ENCODE measurements at regions not wholly inside any gene's neighbourhood (a gene's known extent, or its start where the extent isn't known, plus 50 kb on each side); places are given as distances from the start of the nearest gene placed in this dataset.

DNA sequence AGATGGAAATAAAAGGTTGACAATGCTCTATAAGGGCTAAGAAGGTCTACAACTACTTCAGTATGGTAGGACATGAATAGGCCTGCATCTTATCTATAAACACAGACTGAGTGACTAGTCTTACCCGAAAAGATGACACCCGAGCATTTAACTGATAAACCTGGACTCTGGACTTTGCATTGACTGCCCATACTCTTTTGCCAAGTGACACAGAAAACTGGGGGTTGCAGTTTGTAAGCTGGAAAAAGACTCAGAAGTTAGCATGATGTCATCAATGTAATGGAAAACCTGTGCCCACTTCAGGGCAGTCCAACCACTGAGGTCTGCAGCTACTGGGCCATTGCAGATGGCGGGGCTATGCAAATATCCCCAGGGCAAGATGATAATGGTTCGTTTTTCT lies 258.3 kb upstream of the NEGR1 start:
- Histone ChIP-seq H3K4me3 (no peak overlapping the region), H3K9me3 (no peaks in the 10 kb centered on the region), H3K4me1 (no peaks in the 10 kb centered on the region), H3K27me3 (no peaks in the 10 kb centered on the region), H3K36me3 (no peaks in the 10 kb centered on the region), H3K27ac (no peak overlapping the region)
- 56 to 89% methylated on average over 4 of the region's 4 CpGs for WGBS, 2 donors
- intact Hi-C loops (cut with DNase I), result no loop called here
- DNase-seq, result no peak
- TF ChIP-seq, protein P1, sequence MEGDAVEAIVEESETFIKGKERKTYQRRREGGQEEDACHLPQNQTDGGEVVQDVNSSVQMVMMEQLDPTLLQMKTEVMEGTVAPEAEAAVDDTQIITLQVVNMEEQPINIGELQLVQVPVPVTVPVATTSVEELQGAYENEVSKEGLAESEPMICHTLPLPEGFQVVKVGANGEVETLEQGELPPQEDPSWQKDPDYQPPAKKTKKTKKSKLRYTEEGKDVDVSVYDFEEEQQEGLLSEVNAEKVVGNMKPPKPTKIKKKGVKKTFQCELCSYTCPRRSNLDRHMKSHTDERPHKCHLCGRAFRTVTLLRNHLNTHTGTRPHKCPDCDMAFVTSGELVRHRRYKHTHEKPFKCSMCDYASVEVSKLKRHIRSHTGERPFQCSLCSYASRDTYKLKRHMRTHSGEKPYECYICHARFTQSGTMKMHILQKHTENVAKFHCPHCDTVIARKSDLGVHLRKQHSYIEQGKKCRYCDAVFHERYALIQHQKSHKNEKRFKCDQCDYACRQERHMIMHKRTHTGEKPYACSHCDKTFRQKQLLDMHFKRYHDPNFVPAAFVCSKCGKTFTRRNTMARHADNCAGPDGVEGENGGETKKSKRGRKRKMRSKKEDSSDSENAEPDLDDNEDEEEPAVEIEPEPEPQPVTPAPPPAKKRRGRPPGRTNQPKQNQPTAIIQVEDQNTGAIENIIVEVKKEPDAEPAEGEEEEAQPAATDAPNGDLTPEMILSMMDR (IDR thresholded peaks at IDR 0.05), result no peak
- TF ChIP-seq POLR2A (IDR thresholded peaks at IDR 0.05), result no peak
- TF ChIP-seq EP300 (IDR thresholded peaks at IDR 0.05), result no peak
- TF ChIP-seq POLR2AphosphoS5 (IDR thresholded peaks at IDR 0.05), result no peak

DNA sequence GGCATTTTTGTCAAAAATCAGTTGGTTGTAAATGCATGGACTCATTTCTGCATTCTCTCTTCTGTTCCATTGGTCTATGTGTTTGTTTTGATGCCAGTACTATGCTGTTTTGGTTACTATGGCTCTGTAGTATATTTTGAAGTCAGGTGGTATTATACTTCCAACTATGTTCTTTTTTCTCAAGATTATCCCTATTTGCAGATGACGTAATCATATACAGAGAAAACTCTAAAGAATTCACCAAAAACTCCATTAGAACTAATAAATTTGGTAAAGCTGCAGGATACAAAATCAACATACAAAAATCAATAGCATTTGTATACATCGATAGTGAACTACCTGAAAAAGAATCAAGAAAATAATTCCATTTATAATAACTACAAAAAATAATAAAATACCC lies 253.1 kb upstream of the NEGR1 start:
- no peaks in the 10 kb centered on the region for H3K36me3 ChIP-seq
- H3K4me1 ChIP-seq, result no peaks in the 10 kb centered on the region
- TF ChIP-seq POLR2AphosphoS5 (IDR thresholded peaks at IDR 0.05) (no peak), EP300 (IDR thresholded peaks at IDR 0.05) (no peak), POLR2A (IDR thresholded peaks at IDR 0.05) (no peak)
- TF ChIP-seq, protein P1 (IDR thresholded peaks at IDR 0.05), result no peak
- H3K27me3 ChIP-seq, result no peaks in the 10 kb centered on the region
- no peak overlapping the region for H3K27ac ChIP-seq
- no peak overlapping the region for H3K4me3 ChIP-seq
- no peak for DNase-seq
- intact Hi-C loops (cut with DNase I), result no loop called here
- 91 to 92% methylated on average over 2 of the region's 2 CpGs for WGBS, 2 donors
- peaks cover 0 to 3% (median under 1%) of the 10 kb centered on the region in 4 donors for H3K9me3 ChIP-seq

DNA sequence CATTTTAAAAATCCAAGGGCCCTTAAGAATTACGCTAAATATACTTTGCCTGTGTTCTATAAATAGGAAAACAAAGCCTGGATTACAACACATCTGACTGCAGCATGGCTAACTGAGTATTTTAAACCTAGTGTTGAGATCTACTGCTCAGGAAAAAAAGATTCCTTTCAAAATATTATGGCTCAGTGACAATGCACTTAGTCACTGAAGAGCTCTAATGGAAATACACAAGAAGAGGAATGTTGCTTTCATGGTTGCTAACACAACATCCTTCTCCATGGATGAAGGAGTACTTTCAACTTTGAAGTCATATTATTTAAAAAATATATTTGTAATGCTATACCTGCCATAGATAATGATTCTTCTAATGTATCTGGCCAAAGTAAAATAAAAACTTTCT lies 248.3 kb upstream of the NEGR1 start:
- intact Hi-C loops (cut with DNase I), result no loop called here
- DNase-seq, result no peak
- no peak for TF ChIP-seq POLR2AphosphoS5 (IDR thresholded peaks at IDR 0.05)
- TF ChIP-seq, protein P1 (IDR thresholded peaks at IDR 0.05), result no peak
- TF ChIP-seq EP300 (IDR thresholded peaks at IDR 0.05), result no peak
- TF ChIP-seq POLR2A (IDR thresholded peaks at IDR 0.05), result no peak
- H3K9me3 ChIP-seq, result peaks cover 0 to 6% (median 1%) of the 10 kb centered on the region in 4 donors
- H3K4me1 ChIP-seq, result no peaks in the 10 kb centered on the region
- H3K27ac ChIP-seq, result no peak overlapping the region
- WGBS, 2 donors, result 87 to 97% methylated on average over 1 of the region's 1 CpG
- H3K4me3 ChIP-seq, result no peak overlapping the region
- H3K27me3 ChIP-seq, result no peaks in the 10 kb centered on the region
- H3K36me3 ChIP-seq, result no peaks in the 10 kb centered on the region

DNA sequence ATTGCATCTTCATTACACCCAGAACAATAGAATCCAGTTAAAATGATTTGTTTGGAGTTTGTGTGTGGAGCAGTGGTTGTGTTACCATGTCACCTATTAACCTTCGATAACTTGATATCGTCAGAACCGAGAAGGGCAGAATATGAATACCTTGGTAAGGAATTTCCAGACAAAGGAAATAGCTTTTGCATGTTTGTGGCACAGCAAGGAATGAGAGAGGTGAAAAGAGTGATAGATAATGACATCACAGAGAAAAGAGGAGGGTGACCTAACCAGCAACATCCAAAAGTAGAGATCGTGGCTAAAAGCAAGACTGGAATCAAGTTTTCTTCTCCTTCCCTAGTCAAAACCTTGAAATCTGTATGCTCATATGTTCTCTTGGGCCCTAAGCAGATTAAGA lies 244.6 kb upstream of the NEGR1 start:
- intact Hi-C loops (cut with DNase I), result no loop called here
- no peak for DNase-seq
- no peaks in the 10 kb centered on the region for H3K36me3 ChIP-seq
- H3K9me3 ChIP-seq, result peaks cover 0 to 6% (median 1%) of the 10 kb centered on the region in 4 donors
- no peaks in the 10 kb centered on the region for H3K4me1 ChIP-seq
- H3K4me3 ChIP-seq, result no peak overlapping the region
- WGBS, 2 donors, result 90 to 92% methylated on average over 4 of the region's 4 CpGs
- H3K27me3 ChIP-seq, result no peaks in the 10 kb centered on the region
- TF ChIP-seq POLR2A (IDR thresholded peaks at IDR 0.05), result no peak
- TF ChIP-seq, protein P1 (IDR thresholded peaks at IDR 0.05), result no peak
- no peak for TF ChIP-seq EP300 (IDR thresholded peaks at IDR 0.05)
- no peak for TF ChIP-seq POLR2AphosphoS5 (IDR thresholded peaks at IDR 0.05)
- H3K27ac ChIP-seq, result no peak overlapping the region

DNA sequence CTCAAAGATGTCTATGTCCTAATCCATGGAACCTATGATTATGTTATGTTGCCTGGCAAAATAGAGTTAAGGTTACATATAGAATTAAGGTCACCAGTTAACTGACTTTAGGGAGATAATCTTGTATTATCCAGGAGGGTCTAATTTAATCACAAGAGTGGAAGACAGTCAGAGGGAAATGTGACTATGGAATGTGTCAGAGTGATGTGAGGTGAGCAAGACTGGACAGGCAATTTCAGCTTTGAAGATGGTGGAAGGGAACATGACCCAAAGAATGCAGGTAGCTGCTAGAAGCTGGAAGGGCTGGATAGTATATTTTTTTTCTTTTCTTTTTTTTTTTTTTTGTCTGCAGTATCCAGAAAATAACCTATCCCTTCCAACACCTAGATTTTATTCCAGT lies 241.7 kb upstream of the NEGR1 start:
- intact Hi-C loops (cut with DNase I), result no loop called here

More for the DNA sequence above, 241.7 kb upstream of the NEGR1 start:
- H3K27ac ChIP-seq, result no peak overlapping the region
- DNase-seq, result no peak
- no peaks in the 10 kb centered on the region for H3K36me3 ChIP-seq
- no peaks in the 10 kb centered on the region for H3K4me1 ChIP-seq
- H3K4me3 ChIP-seq, result no peak overlapping the region
- TF ChIP-seq, protein P1 (IDR thresholded peaks at IDR 0.05), result no peak
- TF ChIP-seq EP300 (IDR thresholded peaks at IDR 0.05), result no peak
- TF ChIP-seq POLR2AphosphoS5 (IDR thresholded peaks at IDR 0.05), result no peak
- no peak for TF ChIP-seq POLR2A (IDR thresholded peaks at IDR 0.05)
- no peaks in the 10 kb centered on the region for H3K27me3 ChIP-seq
- no peaks in the 10 kb centered on the region for H3K9me3 ChIP-seq

All from sigmoid colon (tissue), 6 donors.